Heart left ventricle (tissue), 13 donors: ENCODE measurements at regions not wholly inside any gene's neighbourhood (a gene's known extent, or its start where the extent isn't known, plus 50 kb on each side); places are given as distances from the start of the nearest gene placed in this dataset.

Experiments
- POLR2A ChIP-seq, 2 donors: fragments of 450-650 bp; IDR thresholded peaks; one replicate each; pipeline ENCODE4 v1.6.1; 2017; ENCODE audit warnings: antibody characterized with exemption in 2 of 2, mild to moderate bottlenecking in 2 of 2, moderate library complexity in 2 of 2
- TF ChIP-seq, protein P1 (sequence below), 12 donors: fragments of 200-600 bp; sonication (generic) in 4 of 12; IDR thresholded peaks; one replicate each; pipeline versions ENCODE4 v1.5.0 to v1.8.0; 2018 to 2022; ENCODE audit warnings: antibody characterized with exemption in 12 of 12, mild to moderate bottlenecking in 5 of 12
- donor health status: ischemic (EF 13 %, LVEDD 7.1; RV severe dilation, severe dysfunction).
- donor health status: DM: no; HTN: yes; CAD: no.
- donor health status: DM: no; HTN: no; CAD: no.
- donor health status: ischemic (EF 25% LVEDD 6.9; RV normal size, moderate dysfunction).
- donor health status: ischemic (EF 25% LVEDD 5.7; RV mildly dilated, moderate dysfunction).
- donor health status: ischemic (EF 35%, LVEDD 5.7; RV mildly dilated, moderate dysfunction).
- donor health status: nonischemic (EF 11% LVEDD 7.7; RV severe dilation, severe dysfunction).
- donor health status: DM: yes; HTN: yes; CAD: no.
- donor health status: PGD.
- donor health status: ischemic (EF 29% LVEDD 5.4; RV normal size, mild dysfunction).
- donor health status: nonischemic (EF 23%, LVEDD 6.1; RV moderate dilation, normal function).

- TF ChIP-seq, protein P1, sequence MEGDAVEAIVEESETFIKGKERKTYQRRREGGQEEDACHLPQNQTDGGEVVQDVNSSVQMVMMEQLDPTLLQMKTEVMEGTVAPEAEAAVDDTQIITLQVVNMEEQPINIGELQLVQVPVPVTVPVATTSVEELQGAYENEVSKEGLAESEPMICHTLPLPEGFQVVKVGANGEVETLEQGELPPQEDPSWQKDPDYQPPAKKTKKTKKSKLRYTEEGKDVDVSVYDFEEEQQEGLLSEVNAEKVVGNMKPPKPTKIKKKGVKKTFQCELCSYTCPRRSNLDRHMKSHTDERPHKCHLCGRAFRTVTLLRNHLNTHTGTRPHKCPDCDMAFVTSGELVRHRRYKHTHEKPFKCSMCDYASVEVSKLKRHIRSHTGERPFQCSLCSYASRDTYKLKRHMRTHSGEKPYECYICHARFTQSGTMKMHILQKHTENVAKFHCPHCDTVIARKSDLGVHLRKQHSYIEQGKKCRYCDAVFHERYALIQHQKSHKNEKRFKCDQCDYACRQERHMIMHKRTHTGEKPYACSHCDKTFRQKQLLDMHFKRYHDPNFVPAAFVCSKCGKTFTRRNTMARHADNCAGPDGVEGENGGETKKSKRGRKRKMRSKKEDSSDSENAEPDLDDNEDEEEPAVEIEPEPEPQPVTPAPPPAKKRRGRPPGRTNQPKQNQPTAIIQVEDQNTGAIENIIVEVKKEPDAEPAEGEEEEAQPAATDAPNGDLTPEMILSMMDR (IDR thresholded peaks at IDR 0.05) = no peak
- TF ChIP-seq POLR2A (IDR thresholded peaks at IDR 0.05) = no peak
Measured at GRCh38 chr1:95733031-95733430, 499.0 kb downstream of the RWDD3 start.
